NCI-H1694 (cell line): ENCODE measurements at regions not wholly inside any gene's neighbourhood (a gene's known extent, or its start where the extent isn't known, plus 50 kb on each side); places are given as distances from the start of the nearest gene placed in this dataset.

Source experiments
- DNase-seq: peaks from one replicate; lab custom pipeline; 2025; lab: John Stamatoyannopoulos, UW

DNA sequence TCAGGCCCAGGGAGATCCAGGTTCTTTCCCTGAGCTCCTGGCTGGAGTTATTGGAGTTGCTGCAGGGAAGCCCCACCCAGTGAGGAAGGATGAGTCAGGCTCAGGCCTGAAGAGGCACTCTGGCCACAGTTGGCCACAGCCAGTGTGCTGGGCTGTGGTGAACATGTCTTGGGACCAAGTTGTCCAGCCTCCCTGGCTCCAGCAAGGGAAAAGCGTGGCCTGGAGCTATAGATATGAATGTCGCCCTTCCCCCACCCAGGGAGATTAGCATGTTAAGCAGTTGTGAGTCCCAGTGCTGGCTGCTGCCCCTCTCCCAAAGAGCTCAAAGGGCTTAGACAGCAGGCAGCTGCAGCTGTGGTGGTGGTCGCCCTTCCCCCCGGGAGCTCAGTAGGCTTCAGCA, 963.2 kb downstream of the ROBO2 start:
- DNase-seq: no peak

- DNase-seq: no peak
These were observed 964.7 kb downstream of the ROBO2 start for GRCh38 chr3:78004571-78004970.

DNA sequence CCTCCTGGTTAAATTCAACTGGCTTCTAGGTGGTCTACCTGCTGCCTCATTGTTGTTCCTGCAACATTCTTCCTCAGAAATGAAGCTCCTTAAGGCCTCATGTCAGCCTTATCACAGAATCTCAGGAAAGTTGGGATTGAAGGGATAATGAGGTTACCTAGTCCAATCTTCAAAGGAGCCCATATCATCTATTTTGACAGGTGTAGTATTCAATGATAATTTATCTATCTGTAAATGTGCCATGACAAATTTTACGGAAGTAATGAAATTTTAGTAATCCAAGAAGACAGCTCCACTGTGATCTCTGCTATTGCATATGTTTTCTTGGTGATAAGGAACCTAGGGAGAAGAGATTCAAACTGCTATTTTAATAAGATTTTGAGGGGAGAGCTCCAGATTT, 973.8 kb downstream of the ROBO2 start:
- no peak for DNase-seq

GRCh38 chr3:78015856-78016255, 976.0 kb downstream of the ROBO2 start:
- no peak for DNase-seq

- DNase-seq: no peak
These were observed 981.8 kb downstream of the ROBO2 start for GRCh38 chr3:78021710-78022109.

GRCh38 chr3:78022232-78022631, 982.3 kb downstream of the ROBO2 start:
- DNase-seq: no peak

DNA sequence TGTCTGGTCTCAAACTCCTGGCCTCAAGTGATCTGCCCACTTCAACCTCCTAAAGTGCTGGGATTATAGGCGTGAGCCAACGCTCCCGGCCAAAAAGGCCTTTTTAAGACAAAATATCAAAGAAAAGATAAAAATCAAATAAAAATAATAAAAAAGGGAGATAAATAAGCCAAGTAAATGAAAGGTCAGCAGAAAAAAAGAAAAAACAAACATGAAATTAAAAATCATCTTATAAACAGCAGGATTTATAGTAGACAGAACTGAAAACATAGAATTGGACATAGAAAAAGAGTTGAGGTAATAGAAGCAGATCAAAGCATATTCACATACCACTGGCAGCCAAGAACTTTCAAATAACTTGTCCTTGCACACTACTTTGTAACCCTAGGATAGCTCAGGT, 983.4 kb downstream of the ROBO2 start:
- no peak for DNase-seq

- DNase-seq: no peak
These were observed 986.0 kb downstream of the ROBO2 start for GRCh38 chr3:78025916-78026315.

- DNase-seq: no peak
These were observed 986.5 kb downstream of the ROBO2 start for GRCh38 chr3:78026318-78026828.

- DNase-seq: no peak
These were observed 989.9 kb downstream of the ROBO2 start for GRCh38 chr3:78029775-78030174.

DNA sequence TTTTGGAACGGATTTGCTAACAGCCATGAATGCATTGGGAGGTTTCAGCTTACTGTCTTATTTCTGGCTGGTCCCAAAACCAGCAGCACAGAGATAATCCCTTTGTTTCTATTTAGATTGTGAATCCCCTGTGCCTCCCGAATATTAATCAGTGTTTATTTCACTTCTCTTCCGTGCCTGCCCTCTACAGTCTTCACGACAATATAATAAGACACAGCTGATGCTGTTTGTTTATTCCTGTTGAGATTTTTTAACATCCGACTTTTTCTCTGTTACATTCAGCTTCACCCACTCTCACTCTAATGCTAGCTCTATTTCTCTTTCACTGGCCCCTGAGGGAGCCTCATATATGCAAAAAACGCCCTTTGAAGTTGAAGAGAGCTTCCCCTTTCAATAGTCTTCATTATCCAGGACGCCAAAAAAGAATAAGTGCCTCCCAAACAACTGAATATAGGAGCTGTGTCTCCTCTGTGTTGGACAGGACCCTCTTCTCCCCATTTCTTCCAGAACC, 995.3 kb downstream of the ROBO2 start:
- DNase-seq: no peak

GRCh38 chr3:78041486-78041885, 1001.6 kb downstream of the ROBO2 start:
- no peak for DNase-seq

GRCh38 chr3:78046566-78046965, 1006.7 kb downstream of the ROBO2 start:
- DNase-seq: no peak

GRCh38 chr3:78048698-78049097, 1008.8 kb downstream of the ROBO2 start:
- DNase-seq: no peak

- DNase-seq: no peak
These were observed 1009.6 kb downstream of the ROBO2 start for GRCh38 chr3:78049521-78049920.

- DNase-seq: no peak
These were observed 1010.6 kb downstream of the ROBO2 start for GRCh38 chr3:78050276-78051065.

- no peak for DNase-seq
These were observed 1012.8 kb downstream of the ROBO2 start for GRCh38 chr3:78052746-78053145.

- no peak for DNase-seq
These were observed 1026.4 kb downstream of the ROBO2 start for GRCh38 chr3:78066287-78066686.

- DNase-seq: no peak
These were observed 1030.3 kb downstream of the ROBO2 start for GRCh38 chr3:78070188-78070587.

DNA sequence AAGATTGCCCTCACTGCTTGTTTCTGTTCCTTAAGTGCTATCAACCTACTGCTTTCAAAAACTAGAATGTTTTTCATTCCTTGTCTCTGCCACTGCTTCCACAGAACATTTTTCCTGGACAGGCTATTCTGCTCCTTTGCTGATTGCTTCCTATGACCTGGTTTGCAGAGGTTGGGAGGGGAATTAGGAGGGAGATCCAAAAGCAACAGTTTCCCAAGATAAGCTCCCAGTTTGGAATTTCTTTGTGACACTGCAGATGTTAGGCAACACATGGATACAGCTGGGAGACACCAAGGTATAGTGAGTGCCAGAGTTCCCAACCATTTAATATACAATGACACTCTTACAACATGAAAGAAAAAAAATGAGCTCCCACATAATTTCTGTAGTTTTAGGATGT, 1036.5 kb downstream of the ROBO2 start:
- DNase-seq: no peak

DNA sequence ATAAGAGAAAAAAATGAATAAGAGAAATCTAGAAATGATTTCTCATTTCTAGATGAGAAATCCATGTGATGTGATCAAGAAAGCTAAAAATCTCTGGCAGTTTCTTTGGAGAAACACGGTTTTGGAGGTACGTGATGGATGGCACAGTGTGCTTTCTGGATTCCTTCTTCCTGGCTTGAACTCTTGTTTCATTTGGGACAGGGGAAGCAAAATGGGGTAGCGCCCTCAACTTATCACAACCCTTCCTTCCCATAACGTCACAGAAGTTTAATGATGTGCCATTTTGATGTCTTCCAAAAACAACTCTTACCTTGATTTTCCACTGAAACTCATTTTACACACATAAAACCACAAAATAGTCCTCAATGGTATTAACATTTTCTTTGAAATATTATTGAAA, 1037.3 kb downstream of the ROBO2 start:
- DNase-seq: no peak

GRCh38 chr3:78077842-78078241, 1037.9 kb downstream of the ROBO2 start:
- DNase-seq: no peak

- DNase-seq: no peak
These were observed 1039.6 kb downstream of the ROBO2 start for GRCh38 chr3:78079514-78079913.

DNA sequence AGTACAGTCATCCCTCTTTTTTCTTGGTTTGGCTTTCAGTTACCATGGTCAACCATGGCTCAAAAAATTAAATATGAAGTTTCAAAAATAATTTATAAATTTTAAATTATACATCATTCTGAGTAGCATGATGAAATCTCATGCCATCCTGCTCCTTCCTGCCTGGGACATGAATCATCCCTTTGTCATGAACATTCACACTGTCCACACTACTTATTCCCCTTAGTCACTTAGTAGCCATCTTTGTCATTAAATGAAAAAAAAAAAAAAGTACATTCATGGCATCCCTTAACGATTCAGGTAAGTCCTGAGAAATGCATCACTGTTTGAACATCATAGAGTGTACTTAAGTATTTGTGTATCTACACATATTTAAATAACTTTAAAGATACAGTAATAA, 1046.3 kb downstream of the ROBO2 start:
- DNase-seq: no peak
